Endothelial cell of umbilical vein (primary cell): ENCODE measurements at regions not wholly inside any gene's neighbourhood (a gene's known extent, or its start where the extent isn't known, plus 50 kb on each side); places are given as distances from the start of the nearest gene placed in this dataset.

Source experiments
- BruUV-seq: library from RNA; stranded (reverse); fragments of 400-500 nt; replicated peaks from 2 replicates; lab custom pipeline; 2021; lab: Mats Ljungman, UMichigan
- CTCF ChIA-PET: fragments of 300-600, 350-600 bp; sonication (Branson Sonifier 250); formaldehyde crosslinking; loops from one replicate; lab custom pipeline; 2021; ENCODE audit warnings: antibody characterized with exemption, inconsistent platforms; lab: Charles Lee
- POLR2A ChIA-PET: fragments of 300-600, 350-600 bp; sonication (Branson Sonifier 250); formaldehyde crosslinking; loops from one replicate; lab custom pipeline; 2021; ENCODE audit warnings: antibody characterized with exemption, inconsistent platforms; lab: Charles Lee
- DNase-seq: peaks from one replicate; pipeline ENCODE4 v3.0.0-alpha.2; 2011; ENCODE audit warnings: low read depth, low spot score
- FAIRE-seq: peaks from 2 replicates; lab custom pipeline; 2011; peaks lifted over from hg19 to GRCh38; lab: Jason Lieb, UNC
- H2AFZ ChIP-seq: 2 replicates; pipeline ENCODE4 v1.6.0; 2012; ENCODE audit warnings: low read depth, low read length, control low read depth, inconsistent platforms
- H3K27ac ChIP-seq: 2 replicates; pipeline ENCODE4 v1.5.1; 2011; ENCODE audit warnings: low read depth, mild to moderate bottlenecking, control low read depth, low read length, moderate library complexity; ENCODE audit not compliant: insufficient read depth
- H3K27me3 ChIP-seq, 2 experiments: 2 replicates each; pipeline versions ENCODE4 v1.6.0 to v1.6.1; 2011; ENCODE audit warnings: low read length in 2 of 2, mixed read lengths in 1 of 2; ENCODE audit not compliant: control insufficient read depth in 2 of 2, insufficient read depth in 2 of 2
- H3K36me3 ChIP-seq, 2 experiments: 2 replicates in 1 of 2; 3 replicates in 1 of 2; pipeline ENCODE4 v1.5.1; 2011; ENCODE audit warnings: low read length in 2 of 2, mild to moderate bottlenecking in 1 of 2, moderate library complexity in 1 of 2; ENCODE audit not compliant: control insufficient read depth in 2 of 2, insufficient read depth in 2 of 2; ENCODE audit errors: extremely low read depth in 1 of 2
- H3K4me1 ChIP-seq: 3 replicates; pipeline ENCODE4 v1.5.1; 2011; ENCODE audit warnings: mild to moderate bottlenecking, low read length; ENCODE audit not compliant: control insufficient read depth, insufficient read depth; ENCODE audit errors: extremely low read depth
- H3K4me2 ChIP-seq: 2 replicates; pipeline ENCODE4 v1.6.1; 2011; ENCODE audit warnings: low read length, control low read depth, mixed read lengths; ENCODE audit not compliant: insufficient read depth
- H3K4me3 ChIP-seq, 3 experiments: fragments of 200-600 bp in 1 of 3; sonication (generic), shearing (Covaris generic) in 1 of 3; replicated peaks in 1 of 3; 2 replicates each; pipeline ENCODE4 v1.5.1; 2011 to 2016; ENCODE audit warnings: control low read depth in 3 of 3, low read length in 3 of 3, mild to moderate bottlenecking in 2 of 3, inconsistent platforms in 1 of 3, low read depth in 1 of 3, moderate library complexity in 1 of 3; ENCODE audit not compliant: insufficient read depth in 1 of 3
- H3K79me2 ChIP-seq: 2 replicates; pipeline ENCODE4 v1.6.0; 2012; ENCODE audit warnings: low read length, inconsistent platforms; ENCODE audit not compliant: control insufficient read depth, insufficient read depth
- H3K9ac ChIP-seq: replicated peaks from 2 replicates; pipeline ENCODE3; 2011; ENCODE audit warnings: low read length, control low read depth; ENCODE audit not compliant: insufficient read depth; ENCODE audit errors: extremely low read depth
- H3K9me1 ChIP-seq: replicated peaks from 3 replicates; pipeline ENCODE4 v1.6.0; 2011; ENCODE audit warnings: mild to moderate bottlenecking, low read length; ENCODE audit not compliant: control insufficient read depth, insufficient read depth; ENCODE audit errors: extremely low read depth
- H3K9me3 ChIP-seq: replicated peaks from 2 replicates; pipeline ENCODE4 v1.5.1; 2012; ENCODE audit warnings: low read length, inconsistent platforms; ENCODE audit not compliant: control insufficient read depth, insufficient read depth
- H4K20me1 ChIP-seq: replicated peaks from 2 replicates; pipeline ENCODE3; 2011; ENCODE audit warnings: mild to moderate bottlenecking, low read length; ENCODE audit not compliant: control insufficient read depth, insufficient read depth; ENCODE audit errors: extremely low read depth
- CTCF ChIP-seq, 2 donors: IDR thresholded peaks; 1 replicate in 1 of 2; 2 replicates in 1 of 2; pipeline ENCODE4 v1.5.1; 2011; ENCODE audit warnings: low read length in 2 of 2, mild to moderate bottlenecking in 2 of 2, moderate library complexity in 2 of 2, control low read depth in 1 of 2, inconsistent platforms in 1 of 2, low read depth in 1 of 2; ENCODE audit not compliant: insufficient read depth in 1 of 2; ENCODE audit errors: extremely low read depth in 1 of 2
- EZH2 ChIP-seq: IDR thresholded peaks from 2 replicates; pipeline ENCODE4 v1.6.1; 2012; ENCODE audit warnings: borderline replicate concordance, low read depth, mild to moderate bottlenecking, moderate library complexity, low read length, inconsistent platforms; ENCODE audit not compliant: severe bottlenecking
- FOS ChIP-seq: IDR thresholded peaks from 2 replicates; pipeline ENCODE4 v1.6.1; 2011; ENCODE audit warnings: mild to moderate bottlenecking, low read length, moderate library complexity, borderline replicate concordance; ENCODE audit not compliant: insufficient read depth
- GATA2 ChIP-seq: IDR thresholded peaks from 2 replicates; pipeline ENCODE4 v1.7.0; 2011; ENCODE audit warnings: low read depth, mild to moderate bottlenecking, moderate library complexity, mixed read lengths, low read length; ENCODE audit not compliant: insufficient read length, insufficient read depth
- JUN ChIP-seq: IDR thresholded peaks from 2 replicates; pipeline ENCODE4 v1.6.1; 2011; ENCODE audit warnings: borderline replicate concordance, low read depth; ENCODE audit not compliant: insufficient read length, insufficient read depth
- MYC ChIP-seq: IDR thresholded peaks from one replicate; pipeline ENCODE4 v1.6.1; 2011; ENCODE audit warnings: mild to moderate bottlenecking, low read depth, low read length
- POLR2A ChIP-seq: IDR thresholded peaks from 2 replicates; pipeline ENCODE4 v1.6.1; 2012; ENCODE audit warnings: low read depth, mild to moderate bottlenecking, control low read depth, low read length
- POLR2AphosphoS5 ChIP-seq: IDR thresholded peaks from 2 replicates; pipeline ENCODE4 v1.6.1; 2012; ENCODE audit warnings: low read depth, mild to moderate bottlenecking, control low read depth, low read length, moderate library complexity; ENCODE audit not compliant: insufficient read depth
- dilution Hi-C: fragments of 300-500 bp; cut with MboI; formaldehyde crosslinking; loops from one replicate; pipeline ENCODE4 v1.15.0; 2019; ENCODE audit warnings: low sequenced_read_pairs; ENCODE audit not compliant: extremely low pct_ligation_motif_present
- intact Hi-C: fragments of 100-400 bp; cut with micrococcal nuclease; formaldehyde crosslinking; loops from one replicate; pipeline ENCODE4 v1.10.0; 2022
- TF ChIP-seq, protein P1 (sequence below): IDR thresholded peaks from 2 replicates; pipeline ENCODE4 v1.6.1; 2011; ENCODE audit not compliant: insufficient read depth, insufficient read length

- CTCF ChIA-PET: no interaction called here
- no peak for FAIRE-seq
- Histone ChIP-seq H3K9ac (no peak overlapping the region), H3K36me3 (no peaks in the 10 kb centered on the region), H3K9me3 (peaks cover 9% of the 10 kb centered on the region), H3K27ac (no peak overlapping the region), H2AFZ (no peak overlapping the region), H3K9me1 (no peaks in the 10 kb centered on the region), H3K4me1 (no peaks in the 10 kb centered on the region), H3K4me2 (no peak overlapping the region), H3K79me2 (no peaks in the 10 kb centered on the region), H3K27me3 (no peaks in the 10 kb centered on the region), H4K20me1 (no peaks in the 10 kb centered on the region), H3K4me3 (no peak overlapping the region)
- POLR2A ChIA-PET: no interaction called here
- intact Hi-C loops: no loop called here
- dilution Hi-C loops: no loop called here
- no peak for DNase-seq
- TF ChIP-seq FOS (no peak), MYC (no peak), JUN (no peak), GATA2 (no peak), POLR2A (no peak)
- BruUV-seq: no TSS peak
These were observed 638.9 kb upstream of the AGA start for GRCh38 chr4:178081176-178081575.

DNA sequence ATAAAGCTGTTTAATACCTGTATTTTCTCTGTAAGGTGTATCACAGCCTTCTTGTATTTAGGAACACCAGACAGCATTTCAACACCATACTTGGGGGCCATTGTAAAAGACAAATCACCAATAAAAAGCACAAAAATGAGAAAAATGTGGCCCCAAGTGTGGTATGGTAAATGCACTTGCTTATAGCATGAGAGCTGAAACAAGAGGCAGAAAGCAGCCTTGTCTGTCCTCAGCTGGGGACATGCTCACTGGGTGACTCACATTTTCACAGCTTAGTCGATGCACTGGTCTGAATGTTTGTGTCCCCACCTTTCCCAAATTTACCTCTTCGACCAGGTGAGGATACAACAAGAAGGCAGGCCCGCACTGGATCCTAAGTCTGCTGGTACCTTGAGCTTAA, 639.7 kb upstream of the AGA start:
- no peaks in the 10 kb centered on the region for H3K79me2 ChIP-seq
- H3K9me1 ChIP-seq: no peaks in the 10 kb centered on the region
- H3K9me3 ChIP-seq: peaks cover 5% of the 10 kb centered on the region
- DNase-seq (no peak), FAIRE-seq (no peak)
- TF ChIP-seq, protein P1, sequence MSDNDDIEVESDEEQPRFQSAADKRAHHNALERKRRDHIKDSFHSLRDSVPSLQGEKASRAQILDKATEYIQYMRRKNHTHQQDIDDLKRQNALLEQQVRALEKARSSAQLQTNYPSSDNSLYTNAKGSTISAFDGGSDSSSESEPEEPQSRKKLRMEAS: no peak
- no peak for TF ChIP-seq FOS
- no peak for TF ChIP-seq POLR2A
- TF ChIP-seq JUN: no peak
- no peak for TF ChIP-seq CTCF (IDR thresholded peaks at IDR 0.05; ENCODE audit: extremely low read depth in 1 of 2, insufficient read depth in 1 of 2, low read depth in 1 of 2, low read length in 2 of 2)
- no peak for TF ChIP-seq GATA2
- TF ChIP-seq POLR2AphosphoS5: no peak
- no peak for TF ChIP-seq MYC
- TF ChIP-seq EZH2: no peak
- no peaks in the 10 kb centered on the region for H3K36me3 ChIP-seq
- intact Hi-C loops: no loop called here
- no peak overlapping the region for H3K4me2 ChIP-seq
- no peak overlapping the region for H3K9ac ChIP-seq
- dilution Hi-C loops: no loop called here
- H3K4me3 ChIP-seq: no peak overlapping the region
- POLR2A ChIA-PET: no interaction called here
- H3K4me1 ChIP-seq: no peaks in the 10 kb centered on the region
- BruUV-seq: no TSS peak
- no peak overlapping the region for H3K27ac ChIP-seq
- no peaks in the 10 kb centered on the region for H3K27me3 ChIP-seq
- CTCF ChIA-PET: no interaction called here
- H4K20me1 ChIP-seq: no peaks in the 10 kb centered on the region
- H2AFZ ChIP-seq: no peak overlapping the region
